ENCODE measurements at regions not wholly inside any gene's neighbourhood (a gene's known extent, or its start where the extent isn't known, plus 50 kb on each side); places are given as distances from the start of the nearest gene placed in this dataset.
"Not testable (repeated sequence)": the region's sequence is repeated elsewhere in the genome, so short reads cannot be mapped to it uniquely, and the experiment has no call there.

- intact Hi-C loops (cut with micrococcal nuclease; ENCODE audit: unreplicated experiment) (no loop called here), in situ Hi-C loops (cut with MboI) (no loop called here)
- 42% methylated on average over 4 of the region's 4 CpGs for WGBS (ENCODE audit: insufficient coverage, insufficient replicate concordance, low lambda C conversion rate, missing lambda C conversion rate)
- H3K27ac ChIP-seq (ENCODE audit: control insufficient read depth, insufficient read depth) = no peak overlapping the region
- H3K79me2 ChIP-seq (ENCODE audit: control insufficient read depth, insufficient read depth, low read length) = no peaks in the 10 kb centered on the region
- H3K27me3 ChIP-seq (replicated peaks in 1 of 2; ENCODE audit: control insufficient read depth in 2 of 2, insufficient read depth in 2 of 2, low read length in 1 of 2) = no peaks in the 10 kb centered on the region
- ChIA-PET SMC1A (ENCODE audit: uncharacterized antibody, unreplicated experiment) (no interaction called here), POLR2A (no interaction called here), CTCF (no interaction called here), RAD21 (ENCODE audit: unreplicated experiment) (no interaction called here)
- no peaks in the 10 kb centered on the region for H3K36me3 ChIP-seq (ENCODE audit: control insufficient read depth in 2 of 2, insufficient read depth in 2 of 2, low read length in 1 of 2)
- no peak for DNase-seq (ENCODE audit: low read depth, low spot score)
- no peak overlapping the region for H2AFZ ChIP-seq (ENCODE audit: control insufficient read depth, low read depth, low read length)
- H3K9ac ChIP-seq (ENCODE audit: control insufficient read depth, insufficient read depth, low read length) = no peak overlapping the region
- no peaks in the 10 kb centered on the region for H3K9me3 ChIP-seq (replicated peaks; ENCODE audit: control insufficient read depth, insufficient read depth, low read length)
- FAIRE-seq = no peak
- TF ChIP-seq NFIC (IDR thresholded peaks at IDR 0.05; ENCODE audit: low read depth, low read length) (no peak), CBFB (IDR thresholded peaks at IDR 0.05; ENCODE audit: low read depth) (no peak)
- H3K4me3 ChIP-seq = no peak overlapping the region
- H3K4me2 ChIP-seq (ENCODE audit: control insufficient read depth, insufficient read depth) = no peak overlapping the region
- ATAC-seq = no peak
- no peaks in the 10 kb centered on the region for H4K20me1 ChIP-seq (ENCODE audit: control insufficient read depth, insufficient read depth)
- H3K4me1 ChIP-seq (ENCODE audit: control insufficient read depth, insufficient read depth, low read length) = no peaks in the 10 kb centered on the region
- BruUV-seq (replicated peaks) = no TSS peak
Measured at GRCh38 chr16:29198231-29198630, 208.3 kb downstream of the NPIPB11 start.

GRCh38 chr16:29197494-29198100 is 208.9 kb downstream of the NPIPB11 start:
- H3K9ac ChIP-seq (ENCODE audit: control insufficient read depth, insufficient read depth, low read length); H3K4me3 ChIP-seq; CTCF ChIA-PET; H2AFZ ChIP-seq (ENCODE audit: control insufficient read depth, low read depth, low read length); intact Hi-C loops (cut with micrococcal nuclease; ENCODE audit: unreplicated experiment); H3K9me3 ChIP-seq (replicated peaks; ENCODE audit: control insufficient read depth, insufficient read depth, low read length); in situ Hi-C loops (cut with MboI); H3K27me3 ChIP-seq (replicated peaks in 1 of 2; ENCODE audit: control insufficient read depth in 2 of 2, insufficient read depth in 2 of 2, low read length in 1 of 2); H3K79me2 ChIP-seq (ENCODE audit: control insufficient read depth, insufficient read depth, low read length); ATAC-seq; H3K4me1 ChIP-seq (ENCODE audit: control insufficient read depth, insufficient read depth, low read length); POLR2A ChIA-PET; H3K4me2 ChIP-seq (ENCODE audit: control insufficient read depth, insufficient read depth); RAD21 ChIA-PET (ENCODE audit: unreplicated experiment); SMC1A ChIA-PET (ENCODE audit: uncharacterized antibody, unreplicated experiment); H3K27ac ChIP-seq (ENCODE audit: control insufficient read depth, insufficient read depth); DNase-seq (ENCODE audit: low read depth, low spot score); BruUV-seq (replicated peaks); H3K36me3 ChIP-seq (ENCODE audit: control insufficient read depth in 2 of 2, insufficient read depth in 2 of 2, low read length in 1 of 2); FAIRE-seq; H4K20me1 ChIP-seq (ENCODE audit: control insufficient read depth, insufficient read depth): not testable (repeated sequence)
- WGBS (ENCODE audit: insufficient coverage, insufficient replicate concordance, low lambda C conversion rate, missing lambda C conversion rate) = 33% methylated on average over 5 of the region's 5 CpGs

GRCh38 chr16:29196746-29197145 is 209.8 kb downstream of the NPIPB11 start:
- WGBS (ENCODE audit: insufficient coverage, insufficient replicate concordance, low lambda C conversion rate, missing lambda C conversion rate) = 100% methylated on average over 1 of the region's 1 CpG
- H3K36me3 ChIP-seq (ENCODE audit: control insufficient read depth in 2 of 2, insufficient read depth in 2 of 2, low read length in 1 of 2); H3K9me3 ChIP-seq (replicated peaks; ENCODE audit: control insufficient read depth, insufficient read depth, low read length); H3K27me3 ChIP-seq (replicated peaks in 1 of 2; ENCODE audit: control insufficient read depth in 2 of 2, insufficient read depth in 2 of 2, low read length in 1 of 2); ATAC-seq; SMC1A ChIA-PET (ENCODE audit: uncharacterized antibody, unreplicated experiment); H3K79me2 ChIP-seq (ENCODE audit: control insufficient read depth, insufficient read depth, low read length); H3K27ac ChIP-seq (ENCODE audit: control insufficient read depth, insufficient read depth); BruUV-seq (replicated peaks); H4K20me1 ChIP-seq (ENCODE audit: control insufficient read depth, insufficient read depth); RAD21 ChIA-PET (ENCODE audit: unreplicated experiment); H3K4me1 ChIP-seq (ENCODE audit: control insufficient read depth, insufficient read depth, low read length); CTCF ChIA-PET; H3K9ac ChIP-seq (ENCODE audit: control insufficient read depth, insufficient read depth, low read length); in situ Hi-C loops (cut with MboI); H3K4me2 ChIP-seq (ENCODE audit: control insufficient read depth, insufficient read depth); POLR2A ChIA-PET; FAIRE-seq; DNase-seq (ENCODE audit: low read depth, low spot score); intact Hi-C loops (cut with micrococcal nuclease; ENCODE audit: unreplicated experiment); H3K4me3 ChIP-seq; H2AFZ ChIP-seq (ENCODE audit: control insufficient read depth, low read depth, low read length): not testable (repeated sequence)

- H3K4me3 ChIP-seq; ATAC-seq; H3K79me2 ChIP-seq (ENCODE audit: control insufficient read depth, insufficient read depth, low read length); BruUV-seq (replicated peaks); CTCF ChIA-PET; SMC1A ChIA-PET (ENCODE audit: uncharacterized antibody, unreplicated experiment); in situ Hi-C loops (cut with MboI); DNase-seq (ENCODE audit: low read depth, low spot score); H4K20me1 ChIP-seq (ENCODE audit: control insufficient read depth, insufficient read depth); FAIRE-seq; H2AFZ ChIP-seq (ENCODE audit: control insufficient read depth, low read depth, low read length); intact Hi-C loops (cut with micrococcal nuclease; ENCODE audit: unreplicated experiment); H3K4me2 ChIP-seq (ENCODE audit: control insufficient read depth, insufficient read depth); H3K4me1 ChIP-seq (ENCODE audit: control insufficient read depth, insufficient read depth, low read length); RAD21 ChIA-PET (ENCODE audit: unreplicated experiment); H3K36me3 ChIP-seq (ENCODE audit: control insufficient read depth in 2 of 2, insufficient read depth in 2 of 2, low read length in 1 of 2); H3K27ac ChIP-seq (ENCODE audit: control insufficient read depth, insufficient read depth); H3K9me3 ChIP-seq (replicated peaks; ENCODE audit: control insufficient read depth, insufficient read depth, low read length); H3K9ac ChIP-seq (ENCODE audit: control insufficient read depth, insufficient read depth, low read length); H3K27me3 ChIP-seq (replicated peaks in 1 of 2; ENCODE audit: control insufficient read depth in 2 of 2, insufficient read depth in 2 of 2, low read length in 1 of 2): not testable (repeated sequence)
- POLR2A ChIA-PET = interaction anchor here (0.7 kb wide), 1 partner anchor 144 kb away, joined by 4 read pairs; no protein-coding TSS in a partner anchor
- 84% methylated on average over 19 of the region's 19 CpGs for WGBS (ENCODE audit: insufficient coverage, insufficient replicate concordance, low lambda C conversion rate, missing lambda C conversion rate)
Measured at GRCh38 chr16:29195116-29195872, 210.4 kb downstream of the LAT start.

Data from GM12878 (cell line).